GM23248 (cell line): ENCODE measurements at regions not wholly inside any gene's neighbourhood (a gene's known extent, or its start where the extent isn't known, plus 50 kb on each side); places are given as distances from the start of the nearest gene placed in this dataset.

ENCODE experiments used
- EZH2 ChIP-seq: fragments of 200-600 bp; sonication (generic); IDR thresholded peaks from 2 replicates; pipeline ENCODE4 v1.6.1; 2018; ENCODE audit warnings: antibody characterized with exemption, mild to moderate bottlenecking; ENCODE audit not compliant: insufficient read depth, poor library complexity, severe bottlenecking
- EZH2phosphoT487 ChIP-seq: fragments of 200-600 bp; sonication (generic); IDR thresholded peaks from 2 replicates; pipeline ENCODE4 v1.6.1; 2018; ENCODE audit warnings: antibody characterized with exemption, moderate library complexity, mild to moderate bottlenecking, low read depth; ENCODE audit not compliant: insufficient read depth

DNA sequence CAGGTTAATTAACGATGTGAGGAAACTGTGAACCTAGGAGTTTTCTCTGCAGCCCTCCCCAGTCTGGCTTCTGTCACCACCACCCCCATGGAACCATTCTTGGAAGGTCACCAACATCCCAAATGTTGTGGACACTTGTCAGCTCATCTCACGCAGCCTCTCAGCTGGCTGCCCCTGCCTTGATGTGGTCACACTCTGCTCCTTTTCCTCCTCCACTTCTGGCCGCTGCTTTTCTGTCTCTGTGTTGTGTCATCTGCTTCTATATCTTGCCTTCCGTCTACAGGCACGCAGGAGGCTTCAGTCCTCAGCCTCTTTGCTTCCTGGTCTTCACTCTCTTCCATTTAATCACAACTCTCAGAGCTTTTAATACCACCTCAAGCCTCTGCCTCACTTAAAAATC, 371.5 kb upstream of the SLIT2 start:
- TF ChIP-seq EZH2 (no peak), EZH2phosphoT487 (no peak)
